H1 (cell line): ENCODE measurements at regions not wholly inside any gene's neighbourhood (a gene's known extent, or its start where the extent isn't known, plus 50 kb on each side); places are given as distances from the start of the nearest gene placed in this dataset.

ENCODE experiments used
- CTCF ChIA-PET: fragments of 300-600 bp; sonication (Branson Sonifier 250); formaldehyde crosslinking; loops from one replicate; lab custom pipeline; 2021; ENCODE audit not compliant: partially characterized antibody; lab: Charles Lee
- POLR2A ChIA-PET: fragments of 300-600 bp; sonication (Branson Sonifier 250); formaldehyde crosslinking; loops from one replicate; lab custom pipeline; 2021; ENCODE audit warnings: inconsistent platforms; ENCODE audit not compliant: partially characterized antibody; lab: Charles Lee
- DNase-seq, 2 experiments: peaks; one replicate each; pipeline versions ENCODE4 v3.0.0 to v3.0.0-alpha.2; 2010 to 2022; ENCODE audit warnings: low spot score in 2 of 2, low read depth in 1 of 2, mixed read lengths in 1 of 2
- FAIRE-seq: peaks from 2 replicates; lab custom pipeline; 2011; peaks lifted over from hg19 to GRCh38; lab: Jason Lieb, UNC
- H2AFZ ChIP-seq: 2 replicates; pipeline ENCODE4 v1.8.1; 2012; ENCODE audit warnings: low read length, inconsistent platforms
- H2AK5ac ChIP-seq: 2 replicates; pipeline ENCODE4 v1.6.1; 2013; ENCODE audit warnings: low read depth, low read length
- H2BK120ac ChIP-seq: replicated peaks from 2 replicates; pipeline ENCODE3; 2013; ENCODE audit warnings: low read depth, low read length, inconsistent platforms
- H2BK12ac ChIP-seq: 2 replicates; pipeline ENCODE4 v1.6.1; 2013; ENCODE audit warnings: low read depth, low read length
- H2BK15ac ChIP-seq: 2 replicates; pipeline ENCODE4 v1.6.1; 2013; ENCODE audit warnings: low read length
- H2BK20ac ChIP-seq: 2 replicates; pipeline ENCODE4 v1.6.1; 2013; ENCODE audit warnings: low read length
- H2BK5ac ChIP-seq: 2 replicates; pipeline ENCODE4 v1.6.1; 2013; ENCODE audit warnings: low read depth, low read length
- H3K14ac ChIP-seq: 2 replicates; pipeline ENCODE4 v1.6.1; 2013; ENCODE audit warnings: inconsistent platforms; ENCODE audit not compliant: insufficient read length
- H3K18ac ChIP-seq: 2 replicates; pipeline ENCODE4 v1.6.1; 2013; ENCODE audit warnings: low read length; ENCODE audit errors: extremely low read depth
- H3K23ac ChIP-seq: 2 replicates; pipeline ENCODE4 v1.6.1; 2013; ENCODE audit warnings: inconsistent platforms; ENCODE audit not compliant: insufficient read length
- H3K23me2 ChIP-seq: 2 replicates; pipeline ENCODE4 v1.6.1; 2013; ENCODE audit warnings: low read depth, low read length
- H3K27ac ChIP-seq: 2 replicates; pipeline ENCODE4 v1.6.1; 2011; ENCODE audit warnings: low read depth, low read length, inconsistent platforms
- H3K27me3 ChIP-seq, 4 experiments: replicated peaks in 1 of 4; 1 replicate in 1 of 4; 2 replicates in 3 of 4; pipeline versions ENCODE4 v1.6.1 to v1.8.1; 2011 to 2013; ENCODE audit warnings: low read length in 3 of 4, mild to moderate bottlenecking in 3 of 4, inconsistent platforms in 2 of 4, mixed read lengths in 2 of 4, moderate library complexity in 1 of 4; ENCODE audit not compliant: control insufficient read depth in 3 of 4, insufficient read depth in 3 of 4; ENCODE audit errors: extremely low read depth in 1 of 4
- H3K36me3 ChIP-seq, 4 experiments: 2 replicates each; pipeline versions ENCODE4 v1.6.1 to v1.8.1; 2011 to 2013; ENCODE audit warnings: mild to moderate bottlenecking in 4 of 4, low read length in 3 of 4, moderate library complexity in 2 of 4, control low read depth in 1 of 4, inconsistent platforms in 1 of 4; ENCODE audit not compliant: insufficient read depth in 4 of 4, control insufficient read depth in 2 of 4
- H3K4ac ChIP-seq: replicated peaks from 2 replicates; pipeline ENCODE3; 2013; ENCODE audit warnings: low read length, low read depth, mixed read lengths, inconsistent platforms; ENCODE audit not compliant: insufficient read length
- H3K4me1 ChIP-seq, 4 experiments: replicated peaks in 1 of 4; 1 replicate in 1 of 4; 2 replicates in 3 of 4; pipeline versions ENCODE4 v1.6.1 to v1.8.1; 2011 to 2013; ENCODE audit warnings: low read length in 3 of 4, inconsistent platforms in 2 of 4, mixed read lengths in 1 of 4; ENCODE audit not compliant: insufficient read depth in 4 of 4, control insufficient read depth in 3 of 4
- H3K4me2 ChIP-seq, 2 experiments: 2 replicates each; pipeline versions ENCODE4 v1.6.1 to v1.8.1; 2011 to 2013; ENCODE audit warnings: low read depth in 2 of 2, low read length in 2 of 2, control low read depth in 1 of 2, inconsistent platforms in 1 of 2, mild to moderate bottlenecking in 1 of 2; ENCODE audit not compliant: insufficient read depth in 1 of 2
- H3K4me3 ChIP-seq, 4 experiments: fragments of 200-600, 300-600 bp in 1 of 4; sonication (generic), shearing (Covaris generic), sonication (Bioruptor Twin) in 1 of 4; 2 replicates each; pipeline versions ENCODE4 v1.5.1 to v1.8.1; 2011 to 2016; ENCODE audit warnings: low read length in 4 of 4, low read depth in 3 of 4, control low read depth in 2 of 4, inconsistent platforms in 2 of 4, mild to moderate bottlenecking in 2 of 4, mixed read lengths in 1 of 4, moderate library complexity in 1 of 4; ENCODE audit not compliant: insufficient read depth in 2 of 4; ENCODE audit errors: extremely low read depth in 1 of 4
- H3K56ac ChIP-seq: replicated peaks from 2 replicates; pipeline ENCODE3; 2013; ENCODE audit warnings: low read depth, mild to moderate bottlenecking, mixed read lengths, low read length, inconsistent platforms; ENCODE audit not compliant: insufficient read length
- H3K79me1 ChIP-seq: 2 replicates; pipeline ENCODE4 v1.6.1; 2013; ENCODE audit warnings: low read depth, low read length, control low read depth
- H3K79me2 ChIP-seq, 2 experiments: 2 replicates each; pipeline versions ENCODE4 v1.6.1 to v1.8.1; 2012 to 2013; ENCODE audit warnings: low read length in 2 of 2, mild to moderate bottlenecking in 2 of 2, inconsistent platforms in 1 of 2; ENCODE audit not compliant: insufficient read depth in 2 of 2, control insufficient read depth in 1 of 2
- H3K9ac ChIP-seq, 4 experiments: replicated peaks in 1 of 4; 1 replicate in 1 of 4; 2 replicates in 3 of 4; pipeline versions ENCODE4 v1.6.1 to v1.8.1; 2011 to 2013; ENCODE audit warnings: low read depth in 3 of 4, low read length in 3 of 4, control low read depth in 2 of 4, mild to moderate bottlenecking in 2 of 4, moderate library complexity in 2 of 4, inconsistent platforms in 1 of 4; ENCODE audit errors: extremely low read depth in 1 of 4
- H3K9me3 ChIP-seq, 2 experiments: 2 replicates each; pipeline versions ENCODE4 v1.6.1 to v1.8.1; 2012 to 2013; ENCODE audit warnings: mild to moderate bottlenecking in 2 of 2, moderate library complexity in 2 of 2, control low read depth in 1 of 2, inconsistent platforms in 1 of 2, low read depth in 1 of 2, low read length in 1 of 2, mixed read lengths in 1 of 2; ENCODE audit not compliant: insufficient read depth in 2 of 2
- H4K20me1 ChIP-seq, 2 experiments: replicated peaks in 1 of 2; 2 replicates each; pipeline versions ENCODE3 to v1.8.1; 2011 to 2013; ENCODE audit warnings: inconsistent platforms in 2 of 2, low read length in 2 of 2, mild to moderate bottlenecking in 1 of 2; ENCODE audit not compliant: insufficient read depth in 2 of 2, control insufficient read depth in 1 of 2
- H4K5ac ChIP-seq: 2 replicates; pipeline ENCODE4 v1.6.1; 2013; ENCODE audit warnings: low read length, low read depth, mixed read lengths, inconsistent platforms; ENCODE audit not compliant: insufficient read length
- H4K8ac ChIP-seq: 2 replicates; pipeline ENCODE4 v1.8.0; 2013; ENCODE audit warnings: mild to moderate bottlenecking, moderate library complexity, low read length, inconsistent platforms; ENCODE audit not compliant: insufficient read depth; ENCODE audit errors: extremely low read depth
- H4K91ac ChIP-seq: replicated peaks from 2 replicates; pipeline ENCODE3; 2013; ENCODE audit warnings: low read length, mixed read lengths, inconsistent platforms; ENCODE audit not compliant: insufficient read length
- CHD1 ChIP-seq: IDR thresholded peaks from 2 replicates; pipeline ENCODE4 v1.6.1; 2012; ENCODE audit warnings: low read depth, low read length, improper control_type of control experiment
- CREB1 ChIP-seq: IDR thresholded peaks from 2 replicates; pipeline ENCODE4 v1.6.1; 2012; ENCODE audit warnings: inconsistent platforms
- HDAC2 ChIP-seq, 2 experiments: fragments of 300-600 bp in 1 of 2; sonication (generic) in 1 of 2; IDR thresholded peaks; 2 replicates each; pipeline ENCODE4 v1.6.1; 2011 to 2012; ENCODE audit warnings: low read depth in 2 of 2, low read length in 2 of 2, mild to moderate bottlenecking in 2 of 2, moderate library complexity in 2 of 2, borderline replicate concordance in 1 of 2, inconsistent platforms in 1 of 2
- WGBS, 2 experiments: shearing (Covaris generic) in 1 of 2; methylation state at CpG; one replicate each; pipeline versions ENCODE4 v1.1.6 to v1.1.7; 2013 to 2015; ENCODE audit warnings: low lambda C conversion rate in 2 of 2, mixed read lengths in 2 of 2, inconsistent platforms in 1 of 2, low coverage in 1 of 2, missing lambda C conversion rate in 1 of 2; ENCODE audit not compliant: insufficient replicate concordance in 2 of 2, insufficient coverage in 1 of 2, insufficient read length in 1 of 2; ENCODE audit errors: extremely low coverage in 1 of 2, missing lambda C conversion rate in 1 of 2; 5-methylcytosine and 5-hydroxymethylcytosine counted together
- TF ChIP-seq, protein P1 (sequence below), 3 experiments: IDR thresholded peaks; 1 replicate in 2 of 3; 2 replicates in 1 of 3; pipeline versions ENCODE4 v1.5.1 to v1.6.1; 2011; ENCODE audit warnings: low read length in 3 of 3, mild to moderate bottlenecking in 3 of 3, inconsistent platforms in 2 of 3, low read depth in 1 of 3, moderate library complexity in 1 of 3; ENCODE audit not compliant: insufficient read depth in 1 of 3; ENCODE audit errors: control extremely low read depth in 1 of 3

DNA sequence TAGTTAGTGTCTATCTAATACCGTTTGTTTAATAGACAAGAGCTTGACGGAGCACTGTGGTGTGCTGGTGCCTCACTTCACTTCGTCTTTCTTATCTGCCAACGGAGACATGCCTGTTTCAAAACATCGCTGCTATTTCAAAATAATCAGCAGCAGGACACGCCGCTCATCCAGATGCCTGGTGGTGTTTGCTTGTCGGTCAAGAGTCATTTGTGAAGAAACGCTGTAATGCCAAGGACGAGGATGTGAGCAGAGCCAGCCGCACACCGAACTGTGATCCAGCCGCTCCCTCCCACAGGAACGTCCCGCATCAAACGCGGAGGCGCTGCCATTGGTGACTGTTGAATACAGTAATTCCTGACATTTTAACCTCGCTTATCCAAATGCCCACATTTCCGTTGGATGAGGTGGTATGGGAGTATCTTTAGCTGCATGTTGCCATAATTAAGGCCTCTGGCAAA lies 432.4 kb downstream of the FBXO15 start:
- H2BK12ac ChIP-seq, result no peak overlapping the region
- H3K27ac ChIP-seq, result no peak overlapping the region
- H2AFZ ChIP-seq, result no peak overlapping the region
- H2BK5ac ChIP-seq, result no peak overlapping the region
- H4K91ac ChIP-seq, result no peak overlapping the region
- TF ChIP-seq CHD1 (no peak), HDAC2 (IDR thresholded peaks at IDR 0.05; ENCODE audit: borderline replicate concordance in 1 of 2, low read depth in 2 of 2, low read length in 2 of 2) (no peak), CREB1 (no peak)
- TF ChIP-seq, protein P1, sequence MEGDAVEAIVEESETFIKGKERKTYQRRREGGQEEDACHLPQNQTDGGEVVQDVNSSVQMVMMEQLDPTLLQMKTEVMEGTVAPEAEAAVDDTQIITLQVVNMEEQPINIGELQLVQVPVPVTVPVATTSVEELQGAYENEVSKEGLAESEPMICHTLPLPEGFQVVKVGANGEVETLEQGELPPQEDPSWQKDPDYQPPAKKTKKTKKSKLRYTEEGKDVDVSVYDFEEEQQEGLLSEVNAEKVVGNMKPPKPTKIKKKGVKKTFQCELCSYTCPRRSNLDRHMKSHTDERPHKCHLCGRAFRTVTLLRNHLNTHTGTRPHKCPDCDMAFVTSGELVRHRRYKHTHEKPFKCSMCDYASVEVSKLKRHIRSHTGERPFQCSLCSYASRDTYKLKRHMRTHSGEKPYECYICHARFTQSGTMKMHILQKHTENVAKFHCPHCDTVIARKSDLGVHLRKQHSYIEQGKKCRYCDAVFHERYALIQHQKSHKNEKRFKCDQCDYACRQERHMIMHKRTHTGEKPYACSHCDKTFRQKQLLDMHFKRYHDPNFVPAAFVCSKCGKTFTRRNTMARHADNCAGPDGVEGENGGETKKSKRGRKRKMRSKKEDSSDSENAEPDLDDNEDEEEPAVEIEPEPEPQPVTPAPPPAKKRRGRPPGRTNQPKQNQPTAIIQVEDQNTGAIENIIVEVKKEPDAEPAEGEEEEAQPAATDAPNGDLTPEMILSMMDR (IDR thresholded peaks at IDR 0.05; ENCODE audit: control extremely low read depth in 1 of 3, insufficient read depth in 1 of 3, low read depth in 1 of 3, low read length in 3 of 3), result no peak
- no peak overlapping the region for H2BK20ac ChIP-seq
- H2BK15ac ChIP-seq, result no peak overlapping the region
- H2BK120ac ChIP-seq, result no peak overlapping the region
- no peaks in the 10 kb centered on the region for H3K79me1 ChIP-seq
- no peak for DNase-seq
- no peak overlapping the region for H3K18ac ChIP-seq
- no peak overlapping the region for H3K56ac ChIP-seq
- H3K36me3 ChIP-seq, result no peaks in the 10 kb centered on the region
- H3K23ac ChIP-seq, result no peak overlapping the region
- H4K20me1 ChIP-seq, result no peaks in the 10 kb centered on the region
- no peak overlapping the region for H3K4me3 ChIP-seq
- POLR2A ChIA-PET, result no interaction called here
- no peak overlapping the region for H3K4me2 ChIP-seq
- WGBS, 2 experiments, result 94% methylated on average over 20 of the region's 20 CpGs; no CpG with 5 or more reads in 1 of the 2 experiments
- H3K4ac ChIP-seq, result no peak overlapping the region
- H3K23me2 ChIP-seq, result no peaks in the 10 kb centered on the region
- CTCF ChIA-PET, result interaction anchor here (0.6 to 1.7 kb wide), 2 partner anchors 12 to 176 kb away, joined by 3 to 5 read pairs; no protein-coding TSS in a partner anchor
- no peak overlapping the region for H2AK5ac ChIP-seq
- no peaks in the 10 kb centered on the region for H3K4me1 ChIP-seq
- H4K5ac ChIP-seq, result no peak overlapping the region
- FAIRE-seq, result no peak
- no peak overlapping the region for H3K14ac ChIP-seq
- no peaks in the 10 kb centered on the region for H3K79me2 ChIP-seq
- H3K9ac ChIP-seq, result no peak overlapping the region
- no peaks in the 10 kb centered on the region for H3K9me3 ChIP-seq
- H4K8ac ChIP-seq, result no peak overlapping the region
- no peaks in the 10 kb centered on the region for H3K27me3 ChIP-seq
